KMS-11 (cell line): ENCODE measurements at regions not wholly inside any gene's neighbourhood (a gene's known extent, or its start where the extent isn't known, plus 50 kb on each side); places are given as distances from the start of the nearest gene placed in this dataset.

Source experiments
- H2AFZ ChIP-seq: fragments of 200-600 bp; sonication (generic); 2 replicates; pipeline ENCODE4 v1.6.1; 2016; ENCODE audit warnings: antibody characterized with exemption, mixed run types, low read depth
- H3K27ac ChIP-seq: fragments of 200-600 bp; sonication (generic); 2 replicates; pipeline ENCODE4 v1.6.1; 2016; ENCODE audit warnings: mild to moderate bottlenecking, mixed run types
- H3K27me3 ChIP-seq: fragments of 200-600 bp; sonication (generic); 2 replicates; pipeline ENCODE4 v1.6.1; 2017; ENCODE audit warnings: mild to moderate bottlenecking, low read depth, mixed run types, moderate library complexity; ENCODE audit not compliant: insufficient read depth
- H3K36me3 ChIP-seq: fragments of 200-600 bp; sonication (generic); 2 replicates; pipeline ENCODE4 v1.6.1; 2017; ENCODE audit warnings: mild to moderate bottlenecking, mixed run types; ENCODE audit not compliant: insufficient read depth
- H3K4me1 ChIP-seq: fragments of 200-600 bp; sonication (generic); 2 replicates; pipeline ENCODE4 v1.6.1; 2016; ENCODE audit warnings: mild to moderate bottlenecking, low read depth, mixed run types; ENCODE audit not compliant: poor library complexity, severe bottlenecking
- H3K4me2 ChIP-seq: fragments of 200-600 bp; sonication (generic); 2 replicates; pipeline ENCODE4 v1.7.0; 2016; ENCODE audit warnings: mild to moderate bottlenecking, mixed run types
- H3K4me3 ChIP-seq: fragments of 200-600 bp; sonication (generic); IDR thresholded peaks from 2 replicates; pipeline ENCODE4 v1.6.1; 2017; ENCODE audit warnings: low read depth, low read length, mixed read lengths; ENCODE audit not compliant: insufficient read depth
- H3K79me2 ChIP-seq: fragments of 200-600 bp; sonication (generic); 2 replicates; pipeline ENCODE4 v1.6.1; 2016; ENCODE audit warnings: low read depth, mixed run types; ENCODE audit not compliant: insufficient read depth
- H3K9ac ChIP-seq: fragments of 200-600 bp; sonication (generic); 2 replicates; pipeline ENCODE4 v1.6.1; 2016; ENCODE audit warnings: mild to moderate bottlenecking, mixed run types
- H4K20me1 ChIP-seq: fragments of 200-600 bp; sonication (generic); 2 replicates; pipeline ENCODE4 v1.6.1; 2016; ENCODE audit warnings: mild to moderate bottlenecking, mixed run types; ENCODE audit not compliant: insufficient read depth
- TF ChIP-seq, protein P1 (sequence below): fragments of 200-600 bp; sonication (generic); conservative IDR thresholded peaks from 2 replicates; pipeline ENCODE4 v1.6.1; 2017; ENCODE audit warnings: low read depth, mild to moderate bottlenecking, antibody characterized with exemption, low read length, moderate library complexity, mixed read lengths

DNA sequence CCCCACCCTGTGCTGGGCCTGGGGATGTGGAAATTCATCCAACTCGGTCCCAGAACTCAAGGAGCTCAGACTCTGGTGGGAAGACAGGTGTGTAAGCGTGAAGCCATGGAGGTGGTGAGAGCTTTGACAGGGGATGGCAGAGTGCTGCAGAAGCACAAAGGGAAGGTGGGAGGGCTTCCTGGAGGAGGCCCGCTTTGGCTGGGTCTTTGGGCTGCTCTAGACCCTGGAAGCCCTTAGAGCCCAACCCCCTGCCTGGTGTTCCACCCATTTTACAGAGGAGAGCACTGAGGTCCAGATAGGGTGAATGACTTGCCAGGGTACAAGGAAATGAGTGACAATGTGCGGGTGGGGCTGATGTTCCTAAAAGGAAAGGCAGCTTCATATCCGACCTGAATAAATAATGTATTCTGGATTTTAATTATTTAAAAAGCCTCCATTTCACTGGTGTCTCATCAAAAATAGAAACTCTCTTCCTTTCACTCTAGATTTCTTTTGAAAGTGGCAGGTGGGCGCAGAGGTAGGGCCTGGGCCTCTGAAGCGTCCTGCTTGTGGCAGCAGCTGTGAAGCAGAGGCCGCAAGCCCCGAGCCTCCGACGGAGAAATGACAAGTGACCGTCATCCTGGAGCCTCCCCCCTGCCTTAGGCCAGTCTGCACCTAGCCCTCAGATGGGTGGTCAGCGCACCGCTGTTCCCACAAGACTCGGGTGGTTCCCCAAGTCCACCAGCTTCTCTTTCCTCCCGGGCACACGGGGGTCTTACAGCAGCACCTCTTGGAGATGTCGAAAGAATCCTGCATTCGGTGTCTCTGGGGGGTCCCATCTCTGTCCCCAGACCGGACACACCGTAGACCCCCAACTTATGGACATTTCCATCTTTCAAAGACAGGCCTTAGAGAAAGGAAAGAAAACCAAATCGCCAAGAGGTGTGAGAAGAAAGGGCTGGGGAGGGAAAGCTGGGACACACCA, 71.0 kb upstream of the TAF1B start:
- Histone ChIP-seq H3K9ac (no peak overlapping the region), H2AFZ (no peak overlapping the region), H4K20me1 (no peaks in the 10 kb centered on the region), H3K27me3 (no peaks in the 10 kb centered on the region), H3K4me1 (peaks cover 33% of the 10 kb centered on the region), H3K27ac (no peak overlapping the region), H3K36me3 (no peaks in the 10 kb centered on the region), H3K4me3 (no peak overlapping the region), H3K4me2 (no peak overlapping the region), H3K79me2 (no peaks in the 10 kb centered on the region)
- TF ChIP-seq, protein P1, sequence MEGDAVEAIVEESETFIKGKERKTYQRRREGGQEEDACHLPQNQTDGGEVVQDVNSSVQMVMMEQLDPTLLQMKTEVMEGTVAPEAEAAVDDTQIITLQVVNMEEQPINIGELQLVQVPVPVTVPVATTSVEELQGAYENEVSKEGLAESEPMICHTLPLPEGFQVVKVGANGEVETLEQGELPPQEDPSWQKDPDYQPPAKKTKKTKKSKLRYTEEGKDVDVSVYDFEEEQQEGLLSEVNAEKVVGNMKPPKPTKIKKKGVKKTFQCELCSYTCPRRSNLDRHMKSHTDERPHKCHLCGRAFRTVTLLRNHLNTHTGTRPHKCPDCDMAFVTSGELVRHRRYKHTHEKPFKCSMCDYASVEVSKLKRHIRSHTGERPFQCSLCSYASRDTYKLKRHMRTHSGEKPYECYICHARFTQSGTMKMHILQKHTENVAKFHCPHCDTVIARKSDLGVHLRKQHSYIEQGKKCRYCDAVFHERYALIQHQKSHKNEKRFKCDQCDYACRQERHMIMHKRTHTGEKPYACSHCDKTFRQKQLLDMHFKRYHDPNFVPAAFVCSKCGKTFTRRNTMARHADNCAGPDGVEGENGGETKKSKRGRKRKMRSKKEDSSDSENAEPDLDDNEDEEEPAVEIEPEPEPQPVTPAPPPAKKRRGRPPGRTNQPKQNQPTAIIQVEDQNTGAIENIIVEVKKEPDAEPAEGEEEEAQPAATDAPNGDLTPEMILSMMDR, result no peak

DNA sequence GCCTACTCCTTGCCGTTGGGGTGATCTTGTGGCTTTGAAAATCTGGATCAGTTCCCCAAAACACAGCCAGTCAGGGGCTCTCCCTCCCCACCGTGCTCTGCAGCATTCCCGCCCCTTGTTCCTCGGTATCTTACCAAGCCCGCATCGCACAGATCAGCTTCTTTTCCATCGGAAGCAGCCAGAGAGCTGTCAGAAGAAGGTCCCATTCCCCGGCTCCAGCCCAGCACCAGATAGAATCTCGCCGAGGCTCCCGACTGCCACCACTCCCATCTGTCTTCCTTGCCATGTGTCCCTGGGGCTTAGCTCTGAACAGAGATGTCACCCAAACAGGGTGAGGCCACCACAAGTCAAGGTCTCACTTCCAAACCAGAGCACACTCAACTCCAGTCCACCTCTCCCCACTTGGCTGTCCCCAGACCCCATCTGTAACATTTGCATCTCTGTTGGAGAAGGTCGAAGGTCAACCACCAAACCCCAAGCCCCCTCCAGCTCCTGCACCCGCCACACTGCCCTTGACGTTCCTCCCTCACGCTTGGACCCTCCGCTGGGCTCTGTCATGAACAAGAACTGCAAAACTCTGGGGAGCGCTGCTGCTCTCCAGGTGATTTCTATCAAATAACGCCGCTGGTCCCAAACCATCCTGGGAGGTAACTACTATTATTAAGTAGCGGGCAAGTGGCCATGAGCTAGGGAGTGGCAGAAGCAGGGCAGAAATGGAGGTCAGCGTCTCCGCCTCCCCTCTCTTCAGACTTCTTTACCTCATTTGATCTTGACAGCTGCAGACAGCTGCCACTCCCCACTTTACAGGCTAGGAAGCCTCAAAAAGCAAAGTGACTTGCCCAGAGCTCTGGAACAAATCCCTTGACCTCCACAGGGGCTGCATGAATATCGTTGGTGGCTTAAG, 70.0 kb upstream of the TAF1B start:
- peaks cover 23% of the 10 kb centered on the region for H3K4me1 ChIP-seq
- no peak overlapping the region for H3K4me3 ChIP-seq
- no peaks in the 10 kb centered on the region for H3K36me3 ChIP-seq
- H3K9ac ChIP-seq, result no peak overlapping the region
- H3K79me2 ChIP-seq, result no peaks in the 10 kb centered on the region
- no peak overlapping the region for H2AFZ ChIP-seq
- no peaks in the 10 kb centered on the region for H4K20me1 ChIP-seq
- no peaks in the 10 kb centered on the region for H3K27me3 ChIP-seq
- TF ChIP-seq, protein P1, result no peak
- H3K27ac ChIP-seq, result no peak overlapping the region
- no peak overlapping the region for H3K4me2 ChIP-seq

DNA sequence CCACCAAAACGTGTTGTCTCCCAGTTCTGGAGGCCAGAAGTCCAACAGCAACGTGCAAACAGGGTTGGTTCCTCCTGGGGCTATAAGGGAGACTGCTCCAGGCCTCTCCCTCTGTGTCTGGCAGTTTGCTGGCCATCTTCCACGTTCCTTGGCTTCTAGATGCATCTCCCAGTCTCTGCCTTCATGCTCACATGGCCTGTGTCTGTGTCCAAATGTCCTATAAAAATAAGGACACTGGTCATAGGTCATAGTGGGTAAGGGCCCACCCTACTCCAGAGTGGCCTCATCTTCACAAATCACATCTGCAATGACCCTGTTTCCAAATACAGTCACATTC, 69.4 kb upstream of the TAF1B start:
- Histone ChIP-seq H3K36me3 (no peaks in the 10 kb centered on the region), H3K4me2 (no peak overlapping the region), H3K9ac (no peak overlapping the region), H3K79me2 (no peaks in the 10 kb centered on the region), H3K27ac (no peak overlapping the region), H2AFZ (no peak overlapping the region), H3K27me3 (no peaks in the 10 kb centered on the region), H3K4me3 (no peak overlapping the region), H3K4me1 (peaks cover 20% of the 10 kb centered on the region), H4K20me1 (no peaks in the 10 kb centered on the region)
- TF ChIP-seq, protein P1, result no peak

DNA sequence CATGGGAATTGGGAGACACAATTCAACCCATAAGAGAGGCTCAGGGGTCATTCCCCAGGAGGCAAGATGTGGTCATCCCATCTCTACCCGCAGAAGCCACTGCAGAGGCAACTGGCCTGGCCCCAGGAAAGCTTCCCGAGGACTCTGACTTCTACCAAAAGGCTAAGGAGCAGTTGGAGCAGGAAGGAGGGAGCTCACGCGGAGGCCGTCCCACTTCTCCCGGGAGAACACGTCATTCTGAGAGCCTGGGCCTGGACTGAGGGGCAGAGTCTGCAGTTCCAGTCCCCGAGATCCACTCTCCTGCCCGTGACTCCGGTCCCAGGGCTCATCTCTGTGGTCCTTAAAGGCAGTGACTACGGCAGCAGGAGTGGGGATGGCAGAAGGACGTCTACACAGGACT, 69.0 kb upstream of the TAF1B start:
- no peaks in the 10 kb centered on the region for H3K36me3 ChIP-seq
- no peaks in the 10 kb centered on the region for H4K20me1 ChIP-seq
- TF ChIP-seq, protein P1, result no peak
- no peaks in the 10 kb centered on the region for H3K79me2 ChIP-seq
- no peak overlapping the region for H3K9ac ChIP-seq
- H3K4me3 ChIP-seq, result no peak overlapping the region
- no peak overlapping the region for H2AFZ ChIP-seq
- peaks cover 20% of the 10 kb centered on the region for H3K4me1 ChIP-seq
- H3K27me3 ChIP-seq, result no peaks in the 10 kb centered on the region
- no peak overlapping the region for H3K4me2 ChIP-seq
- no peak overlapping the region for H3K27ac ChIP-seq
